ENCODE measurements at regions not wholly inside any gene's neighbourhood (a gene's known extent, or its start where the extent isn't known, plus 50 kb on each side); places are given as distances from the start of the nearest gene placed in this dataset.

DNA sequence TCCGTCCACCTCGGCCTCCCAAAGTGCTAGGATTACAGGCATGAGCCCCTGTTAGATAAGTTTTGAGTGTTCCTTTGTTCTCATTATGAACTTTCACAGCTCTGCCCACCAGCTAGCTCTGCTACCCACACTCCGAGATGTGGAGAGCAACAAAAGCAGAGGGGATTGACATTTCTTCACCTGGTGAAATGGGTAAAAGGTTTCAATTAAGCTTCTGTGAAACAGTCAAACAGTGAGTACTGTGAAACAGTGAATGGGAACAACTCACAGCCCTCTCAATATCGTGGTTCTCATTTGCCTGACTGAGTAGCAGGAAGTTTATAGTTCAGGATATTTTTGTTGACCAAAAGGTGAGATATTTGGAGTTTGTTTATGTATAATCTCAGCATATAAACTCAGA lies 412.8 kb downstream of the CD83 start:
- Histone ChIP-seq H3K27me3 (ENCODE audit: control insufficient read depth, insufficient read depth, low read length) (no peaks in the 10 kb centered on the region), H3K36me3 (ENCODE audit: control insufficient read depth, insufficient read depth, low read length) (no peaks in the 10 kb centered on the region), H3K4me3 (ENCODE audit: low read depth, low read length) (no peak overlapping the region)
- DNase-seq (ENCODE audit: low read depth): no peak
- TF ChIP-seq, protein P1, sequence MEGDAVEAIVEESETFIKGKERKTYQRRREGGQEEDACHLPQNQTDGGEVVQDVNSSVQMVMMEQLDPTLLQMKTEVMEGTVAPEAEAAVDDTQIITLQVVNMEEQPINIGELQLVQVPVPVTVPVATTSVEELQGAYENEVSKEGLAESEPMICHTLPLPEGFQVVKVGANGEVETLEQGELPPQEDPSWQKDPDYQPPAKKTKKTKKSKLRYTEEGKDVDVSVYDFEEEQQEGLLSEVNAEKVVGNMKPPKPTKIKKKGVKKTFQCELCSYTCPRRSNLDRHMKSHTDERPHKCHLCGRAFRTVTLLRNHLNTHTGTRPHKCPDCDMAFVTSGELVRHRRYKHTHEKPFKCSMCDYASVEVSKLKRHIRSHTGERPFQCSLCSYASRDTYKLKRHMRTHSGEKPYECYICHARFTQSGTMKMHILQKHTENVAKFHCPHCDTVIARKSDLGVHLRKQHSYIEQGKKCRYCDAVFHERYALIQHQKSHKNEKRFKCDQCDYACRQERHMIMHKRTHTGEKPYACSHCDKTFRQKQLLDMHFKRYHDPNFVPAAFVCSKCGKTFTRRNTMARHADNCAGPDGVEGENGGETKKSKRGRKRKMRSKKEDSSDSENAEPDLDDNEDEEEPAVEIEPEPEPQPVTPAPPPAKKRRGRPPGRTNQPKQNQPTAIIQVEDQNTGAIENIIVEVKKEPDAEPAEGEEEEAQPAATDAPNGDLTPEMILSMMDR (IDR thresholded peaks at IDR 0.05; ENCODE audit: insufficient read depth, low read length, poor library complexity, severe bottlenecking): no peak

GRCh38 chr6:14533446-14533845 lies 415.9 kb downstream of the CD83 start:
- Histone ChIP-seq H3K27me3 (ENCODE audit: control insufficient read depth, insufficient read depth, low read length) (no peaks in the 10 kb centered on the region), H3K36me3 (ENCODE audit: control insufficient read depth, insufficient read depth, low read length) (no peaks in the 10 kb centered on the region), H3K4me3 (ENCODE audit: low read depth, low read length) (no peak overlapping the region)
- no peak for DNase-seq (ENCODE audit: low read depth)
- TF ChIP-seq, protein P1 (IDR thresholded peaks at IDR 0.05; ENCODE audit: insufficient read depth, low read length, poor library complexity, severe bottlenecking): no peak

DNA sequence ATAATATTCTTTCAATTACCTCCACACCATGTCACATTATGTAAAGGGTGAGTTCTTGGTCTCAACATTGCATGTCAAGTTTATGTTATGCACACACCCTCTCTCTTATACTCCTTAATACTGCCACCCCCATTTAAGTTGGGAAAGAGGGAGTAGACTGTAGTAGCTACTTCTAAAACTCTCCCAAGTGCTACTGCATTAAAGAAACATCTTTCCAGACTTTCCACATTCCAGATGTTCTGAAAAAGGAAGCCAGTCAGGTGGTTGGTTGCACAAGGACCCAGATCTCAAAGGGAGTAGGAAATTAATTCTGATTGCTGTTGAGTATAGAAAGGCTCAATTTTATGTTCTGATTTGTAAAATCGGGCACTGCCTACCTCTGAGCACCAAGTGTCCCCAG lies 419.5 kb downstream of the CD83 start:
- TF ChIP-seq, protein P1 (IDR thresholded peaks at IDR 0.05; ENCODE audit: insufficient read depth, low read length, poor library complexity, severe bottlenecking): no peak
- no peak for DNase-seq (ENCODE audit: low read depth)
- Histone ChIP-seq H3K4me3 (ENCODE audit: low read depth, low read length) (no peak overlapping the region), H3K27me3 (ENCODE audit: control insufficient read depth, insufficient read depth, low read length) (no peaks in the 10 kb centered on the region), H3K36me3 (ENCODE audit: control insufficient read depth, insufficient read depth, low read length) (no peaks in the 10 kb centered on the region)

DNA sequence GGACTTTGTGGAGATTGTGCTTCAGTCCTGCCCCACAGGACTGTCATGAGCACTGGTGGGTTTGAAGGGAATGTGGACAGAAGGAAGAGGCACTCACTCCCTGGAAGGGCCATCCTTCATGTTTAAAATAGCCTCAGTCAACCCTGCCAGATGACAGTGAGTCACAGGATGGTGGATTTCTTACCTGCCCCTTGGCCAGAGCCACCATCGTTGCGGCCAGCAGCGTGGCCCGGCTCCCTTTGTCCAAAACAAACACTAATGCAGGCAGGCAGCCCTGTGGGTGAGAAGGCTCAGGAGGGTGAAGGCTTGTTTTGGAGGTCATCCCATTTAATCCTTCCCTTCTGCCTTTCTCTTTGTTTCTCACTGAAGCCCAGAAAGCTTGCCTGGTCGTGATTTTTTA lies 422.7 kb downstream of the CD83 start:
- no peak for DNase-seq (ENCODE audit: low read depth)
- TF ChIP-seq, protein P1 (IDR thresholded peaks at IDR 0.05; ENCODE audit: insufficient read depth, low read length, poor library complexity, severe bottlenecking): no peak
- Histone ChIP-seq H3K36me3 (ENCODE audit: control insufficient read depth, insufficient read depth, low read length) (no peaks in the 10 kb centered on the region), H3K4me3 (ENCODE audit: low read depth, low read length) (no peak overlapping the region), H3K27me3 (ENCODE audit: control insufficient read depth, insufficient read depth, low read length) (no peaks in the 10 kb centered on the region)

DNA sequence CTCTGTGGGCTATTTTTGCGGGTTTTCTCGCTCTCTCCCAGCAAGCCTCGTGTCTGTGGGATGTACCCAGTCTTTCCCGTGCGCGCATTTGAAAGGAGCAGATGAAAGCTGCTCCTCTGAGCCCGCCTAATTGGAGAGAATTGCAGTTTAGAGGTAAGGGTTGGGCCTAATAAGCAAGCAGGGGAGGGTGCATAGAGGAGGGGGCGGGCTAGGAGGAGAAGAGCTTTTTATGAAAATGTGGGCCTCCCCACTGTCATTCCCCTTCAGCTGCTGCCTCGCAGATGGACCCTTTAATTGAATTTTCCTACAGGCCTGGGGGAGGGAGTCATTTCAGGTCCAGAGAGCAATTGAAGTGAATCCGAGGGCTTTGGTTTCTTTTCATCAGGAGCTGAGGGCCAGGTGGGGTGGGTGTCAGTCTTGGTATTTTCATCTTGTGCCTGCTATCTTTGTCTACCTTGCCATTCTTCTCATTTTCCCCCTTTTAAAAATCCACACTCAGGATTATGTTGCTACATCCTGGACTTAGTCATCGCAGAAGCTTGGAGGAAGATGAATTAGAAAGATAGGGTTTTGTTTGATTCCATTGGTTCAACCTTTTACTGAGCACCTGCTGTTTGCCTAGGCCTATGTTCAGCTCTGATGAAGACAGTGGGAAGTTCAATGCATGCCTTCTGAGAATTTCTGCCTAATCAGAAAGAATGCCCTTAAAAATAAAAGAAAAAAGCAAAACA lies 423.4 kb downstream of the CD83 start:
- TF ChIP-seq, protein P1 (IDR thresholded peaks at IDR 0.05; ENCODE audit: insufficient read depth, low read length, poor library complexity, severe bottlenecking): no peak
- Histone ChIP-seq H3K36me3 (ENCODE audit: control insufficient read depth, insufficient read depth, low read length) (no peaks in the 10 kb centered on the region), H3K27me3 (ENCODE audit: control insufficient read depth, insufficient read depth, low read length) (no peaks in the 10 kb centered on the region), H3K4me3 (ENCODE audit: low read depth, low read length) (no peak overlapping the region)
- no peak for DNase-seq (ENCODE audit: low read depth)
